Keratinocyte (primary cell): ENCODE measurements at regions not wholly inside any gene's neighbourhood (a gene's known extent, or its start where the extent isn't known, plus 50 kb on each side); places are given as distances from the start of the nearest gene placed in this dataset.

Experiments
- CTCF ChIP-seq, 3 experiments: IDR thresholded peaks in 1 of 3; conservative IDR thresholded peaks in 1 of 3; optimal IDR thresholded peaks in 1 of 3; 2 replicates in 2 of 3; 3 replicates in 1 of 3; pipeline versions ENCODE3 to v1.5.1; 2011; ENCODE audit warnings: low read length in 3 of 3, mild to moderate bottlenecking in 3 of 3, moderate library complexity in 2 of 3, control low read depth in 1 of 3, inconsistent platforms in 1 of 3; ENCODE audit not compliant: insufficient read depth in 2 of 3; ENCODE audit errors: extremely low read depth in 1 of 3
- EZH2 ChIP-seq: IDR thresholded peaks from one replicate; pipeline ENCODE4 v1.6.1; 2012; ENCODE audit warnings: inconsistent platforms, mild to moderate bottlenecking, low read length, moderate library complexity

DNA sequence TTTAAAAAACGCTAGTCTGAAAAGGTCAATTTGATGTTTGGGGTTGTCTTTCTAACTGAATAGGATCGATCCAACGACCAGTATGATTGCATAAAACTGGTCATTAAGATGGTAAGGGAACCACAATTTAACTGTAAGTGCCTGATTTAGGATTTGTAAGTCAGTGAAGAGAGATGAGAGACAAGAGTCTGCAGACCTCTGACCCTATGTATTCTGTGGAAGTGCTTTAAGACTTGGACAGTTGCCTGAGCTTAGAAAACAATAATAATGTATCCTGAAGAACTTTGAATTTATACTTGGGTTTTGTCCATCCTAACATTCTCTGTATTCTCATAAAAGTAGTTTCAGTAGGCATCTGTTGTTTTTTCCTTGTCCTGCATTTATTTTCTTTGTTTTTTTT is 221.4 kb upstream of the SUCLG2 start:
- TF ChIP-seq CTCF (optimal IDR thresholded peaks at IDR 0.05 in 1 of 3, IDR thresholded peaks at IDR 0.05 in 1 of 3, conservative IDR thresholded peaks at IDR 0.05 in 1 of 3; ENCODE audit: extremely low read depth in 1 of 3, insufficient read depth in 2 of 3, low read length in 3 of 3): no peak
- TF ChIP-seq EZH2: no peak
